GM12878 (cell line): ENCODE measurements at regions not wholly inside any gene's neighbourhood (a gene's known extent, or its start where the extent isn't known, plus 50 kb on each side); places are given as distances from the start of the nearest gene placed in this dataset.
A peak's percentile ranks its signal among the peaks of the same experiment; 100 is the strongest.

Experiments used
- ATAC-seq: fragments of 200-7000 bp; cut with Tn5 transposase; 3 replicates; pipeline ENCODE4 v1.9.1; 2020; ENCODE audit warnings: mild to moderate bottlenecking, moderate library complexity
- BruUV-seq: library from RNA; stranded (reverse); fragments of 400-500 nt; replicated peaks from 2 replicates; lab custom pipeline; 2021; lab: Mats Ljungman, UMichigan
- CTCF ChIA-PET: fragments of 300-600 bp; sonication (Branson Sonifier 250); formaldehyde crosslinking; extraction: SDS; loops from one replicate; lab custom pipeline; 2021; ENCODE audit warnings: inconsistent platforms; lab: Yijun Ruan, JAX
- POLR2A ChIA-PET: fragments of 350-600 bp; formaldehyde crosslinking; extraction: SDS; loops from one replicate; lab custom pipeline; 2021; ENCODE audit warnings: inconsistent platforms; lab: Charles Lee
- RAD21 ChIA-PET: fragments of 300-600 bp; sonication (Branson Sonifier 250); formaldehyde crosslinking; loops from one replicate; lab custom pipeline; 2023; ENCODE audit warnings: antibody characterized with exemption; ENCODE audit not compliant: unreplicated experiment; lab: Charles Lee
- SMC1A ChIA-PET: fragments of 300-600 bp; sonication (Branson Sonifier 250); formaldehyde crosslinking; loops from one replicate; lab custom pipeline; 2023; ENCODE audit not compliant: unreplicated experiment, uncharacterized antibody; lab: Charles Lee
- DNase-seq: peaks from one replicate; pipeline ENCODE4 v3.0.0-alpha.2; 2011; ENCODE audit warnings: low read depth, low spot score
- FAIRE-seq: peaks from 3 replicates; lab custom pipeline; 2011; peaks lifted over from hg19 to GRCh38; lab: Jason Lieb, UNC
- H2AFZ ChIP-seq: 2 replicates; pipeline ENCODE4 v1.6.0; 2011; ENCODE audit warnings: low read depth, low read length, control low read depth; ENCODE audit not compliant: control insufficient read depth
- H3K27ac ChIP-seq: 2 replicates; pipeline ENCODE4 v1.5.1; 2011; ENCODE audit warnings: control low read depth; ENCODE audit not compliant: control insufficient read depth, insufficient read depth
- H3K27me3 ChIP-seq, 2 experiments: replicated peaks in 1 of 2; 2 replicates each; pipeline versions ENCODE4 v1.6.0 to v1.6.1; 2011; ENCODE audit warnings: low read length in 1 of 2; ENCODE audit not compliant: control insufficient read depth in 2 of 2, insufficient read depth in 2 of 2
- H3K36me3 ChIP-seq, 2 experiments: 2 replicates each; pipeline ENCODE4 v1.5.1; 2011; ENCODE audit warnings: low read length in 1 of 2; ENCODE audit not compliant: control insufficient read depth in 2 of 2, insufficient read depth in 2 of 2
- H3K4me1 ChIP-seq: 2 replicates; pipeline ENCODE4 v1.6.1; 2011; ENCODE audit warnings: mild to moderate bottlenecking, low read length, moderate library complexity, mixed read lengths; ENCODE audit not compliant: control insufficient read depth, insufficient read depth
- H3K4me2 ChIP-seq: 2 replicates; pipeline ENCODE4 v1.6.0; 2011; ENCODE audit warnings: control low read depth; ENCODE audit not compliant: control insufficient read depth, insufficient read depth
- H3K4me3 ChIP-seq: fragments of 200-600 bp; sonication (generic); 2 replicates; pipeline ENCODE4 v1.5.1; 2016
- H3K79me2 ChIP-seq: 2 replicates; pipeline ENCODE4 v1.6.0; 2011; ENCODE audit warnings: low read length; ENCODE audit not compliant: control insufficient read depth, insufficient read depth
- H3K9ac ChIP-seq: 2 replicates; pipeline ENCODE4 v1.8.0; 2011; ENCODE audit warnings: low read length, control low read depth, mixed read lengths; ENCODE audit not compliant: control insufficient read depth, insufficient read depth
- H3K9me3 ChIP-seq: replicated peaks from 3 replicates; pipeline ENCODE4 v1.5.1; 2011; ENCODE audit warnings: mild to moderate bottlenecking, low read length; ENCODE audit not compliant: control insufficient read depth, insufficient read depth
- H4K20me1 ChIP-seq: 2 replicates; pipeline ENCODE4 v1.6.0; 2011; ENCODE audit not compliant: control insufficient read depth, insufficient read depth
- BRCA1 ChIP-seq: IDR thresholded peaks from 2 replicates; pipeline ENCODE4 v1.6.1; 2011; ENCODE audit warnings: low read depth, low read length, improper control_type of control experiment
- CEBPB ChIP-seq, 2 experiments: fragments of 150-350 bp in 1 of 2; IDR thresholded peaks; 2 replicates each; pipeline ENCODE4 v1.6.1; 2012 to 2014; ENCODE audit warnings: low read depth in 2 of 2, low read length in 2 of 2, borderline replicate concordance in 1 of 2, inconsistent platforms in 1 of 2
- CHD1 ChIP-seq: IDR thresholded peaks from 2 replicates; pipeline ENCODE4 v1.6.1; 2012; ENCODE audit warnings: low read depth, low read length, improper control_type of control experiment
- CUX1 ChIP-seq: IDR thresholded peaks from 2 replicates; pipeline ENCODE4 v1.6.1; 2012; ENCODE audit warnings: improper control_type of control experiment, low read depth, low read length; ENCODE audit not compliant: insufficient replicate concordance
- EP300 ChIP-seq, 2 experiments: fragments of 150-350 bp in 1 of 2; IDR thresholded peaks; 2 replicates each; pipeline ENCODE4 v1.6.1; 2011 to 2012; ENCODE audit warnings: low read depth in 2 of 2, low read length in 2 of 2, borderline replicate concordance in 1 of 2, improper control_type of control experiment in 1 of 2, inconsistent platforms in 1 of 2; ENCODE audit not compliant: control insufficient read depth in 1 of 2
- HCFC1 ChIP-seq: fragments of 150-350 bp; IDR thresholded peaks from 2 replicates; pipeline ENCODE4 v1.6.1; 2014; ENCODE audit warnings: low read length
- KAT2A ChIP-seq: conservative IDR thresholded peaks from 2 replicates; pipeline ENCODE4 v1.6.1; 2011; ENCODE audit warnings: low read depth, low read length; ENCODE audit not compliant: control insufficient read depth
- KLF5 ChIP-seq: fragments of 450-650 bp; IDR thresholded peaks from 2 replicates; pipeline ENCODE4 v1.6.1; 2014; ENCODE audit warnings: mild to moderate bottlenecking; ENCODE audit not compliant: partially characterized antibody
- NFYB ChIP-seq: IDR thresholded peaks from 2 replicates; pipeline ENCODE4 v1.6.1; 2011; ENCODE audit warnings: low read depth, mild to moderate bottlenecking, low read length, improper control_type of control experiment, moderate library complexity; ENCODE audit not compliant: insufficient read depth
- RCOR1 ChIP-seq: conservative IDR thresholded peaks from 2 replicates; pipeline ENCODE4 v1.6.1; 2012; ENCODE audit warnings: low read depth, low read length, improper control_type of control experiment
- SP1 ChIP-seq: IDR thresholded peaks from one replicate; pipeline ENCODE4 v1.6.1; 2011; ENCODE audit warnings: low read depth, low read length
- SPI1 ChIP-seq: IDR thresholded peaks from 2 replicates; pipeline ENCODE4 v1.6.1; 2011; ENCODE audit warnings: low read depth, mild to moderate bottlenecking, low read length, moderate library complexity, borderline replicate concordance; ENCODE audit not compliant: insufficient read depth
- STAT3 ChIP-seq: IDR thresholded peaks from 2 replicates; pipeline ENCODE4 v1.6.1; 2011; ENCODE audit warnings: low read depth, low read length, improper control_type of control experiment
- SUPT20H ChIP-seq: IDR thresholded peaks from 2 replicates; pipeline ENCODE4 v1.6.1; 2011; ENCODE audit warnings: low read depth, mild to moderate bottlenecking, low read length, moderate library complexity, borderline replicate concordance; ENCODE audit not compliant: control insufficient read depth
- WGBS: methylation state at CpG from one replicate; pipeline ENCODE4 v1.1.6; 2016; ENCODE audit warnings: low lambda C conversion rate; ENCODE audit not compliant: insufficient replicate concordance, insufficient coverage; ENCODE audit errors: missing lambda C conversion rate; 5-methylcytosine and 5-hydroxymethylcytosine counted together
- in situ Hi-C: fragments of 300-500 bp; cut with MboI; formaldehyde crosslinking; loops from 9 replicates; pipeline ENCODE4 v1.14.3; 2018; ENCODE audit warnings: mixed read lengths
- intact Hi-C: fragments of 100-400 bp; cut with micrococcal nuclease; formaldehyde crosslinking; loops from one replicate; pipeline ENCODE4 v1.14.2; 2022; ENCODE audit not compliant: unreplicated experiment

- peak; percentile 90 for DNase-seq
- Histone ChIP-seq H3K4me3 (peak overlapping the region; percentile 43; the same call in 1 of the 2 replicates), H3K36me3 (no peaks in the 10 kb centered on the region), H3K79me2 (no peaks in the 10 kb centered on the region), H3K27ac (no peak overlapping the region), H3K27me3 (no peaks in the 10 kb centered on the region; a peak in 1 of 4 replicates), H3K9me3 (no peaks in the 10 kb centered on the region; the same call in 2 of the 3 replicates), H2AFZ (no peak overlapping the region), H3K4me1 (peaks cover 54% of the 10 kb centered on the region), H4K20me1 (no peaks in the 10 kb centered on the region), H3K9ac (no peak overlapping the region), H3K4me2 (peak overlapping the region; percentile 64)
- under 1% methylated on average over 12 of the region's 12 CpGs for WGBS
- ChIA-PET RAD21 (interaction anchor here (9.0 kb wide), 1 partner anchor 111 kb away, joined by 105 read pairs; no protein-coding TSS in a partner anchor), CTCF (interaction anchor here (0.6 to 10.6 kb wide), 8 partner anchors 39 to 473 kb away, joined by 3 to 197 read pairs (median 4); no protein-coding TSS in a partner anchor), SMC1A (interaction anchor here (0.6 to 13.0 kb wide), 6 partner anchors 39 to 1451 kb away, joined by 3 to 208 read pairs (median 6); no protein-coding TSS in a partner anchor), POLR2A (interaction anchor here (0.9 kb wide), 1 partner anchor 40 kb away, joined by 3 read pairs; no protein-coding TSS in a partner anchor)
- peak; percentile 69 for ATAC-seq
- in situ Hi-C loops (loop anchor here (5.0 kb wide), 1 partner anchor 199 kb away; no protein-coding TSS in a partner anchor), intact Hi-C loops (loop anchor here (1.0 to 5.0 kb wide), 5 partner anchors 199 to 891 kb away; partner anchors contain the start of genes SYTL3 and ZDHHC14)
- FAIRE-seq = no peak
- no TSS peak for BruUV-seq
- TF ChIP-seq SPI1 (peak; percentile 73; the same call in 1 of the 2 replicates), CUX1 (no peak), SUPT20H (no peak), HCFC1 (no peak), KLF5 (peak; percentile 69), KAT2A (no peak), BRCA1 (no peak), EP300 (IDR thresholded peaks at IDR 0.05; ENCODE audit: borderline replicate concordance in 1 of 2, control insufficient read depth in 1 of 2, low read depth in 2 of 2, low read length in 2 of 2) (peak; percentile 94 to 99), STAT3 (peak; percentile 63; the same call in 1 of the 2 replicates), CHD1 (no peak), CEBPB (IDR thresholded peaks at IDR 0.05; ENCODE audit: borderline replicate concordance in 1 of 2, low read depth in 2 of 2, low read length in 2 of 2) (no peak), RCOR1 (peak; percentile 92; the same call in 1 of the 2 replicates), NFYB (no peak), SP1 (no peak)
These were observed 61.6 kb upstream of the SNX9 start for GRCh38 chr6:157761331-157761921.
